ENCODE measurements at regions not wholly inside any gene's neighbourhood (a gene's known extent, or its start where the extent isn't known, plus 50 kb on each side); places are given as distances from the start of the nearest gene placed in this dataset.

DNA sequence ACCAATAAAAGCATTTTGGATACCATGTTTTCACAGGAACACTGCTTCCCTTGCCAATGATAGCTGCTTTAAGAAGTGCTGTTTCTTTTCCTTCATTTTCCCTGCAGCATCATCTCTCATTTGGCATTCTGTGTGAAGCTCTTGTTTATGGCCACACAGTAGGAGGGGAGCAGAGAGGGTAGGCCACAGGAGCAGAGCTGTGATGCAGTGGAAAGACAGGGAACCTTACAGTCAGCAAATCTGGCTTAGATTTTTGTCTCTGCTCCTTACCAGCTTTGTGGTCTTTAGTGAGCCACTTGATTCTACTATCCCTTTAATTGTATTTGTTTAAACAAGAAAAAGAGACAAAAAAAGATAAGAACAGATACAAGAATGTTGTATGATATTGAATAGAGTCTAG is 138.7 kb downstream of the RPL22L1 start:
- Histone ChIP-seq H2AFZ (ENCODE audit: low read length) (no peak overlapping the region), H4K20me1 (ENCODE audit: insufficient read depth, low read length, poor library complexity, severe bottlenecking) (no peaks in the 10 kb centered on the region), H3K4me1 (ENCODE audit: insufficient read depth, low read length, poor library complexity, severe bottlenecking) (no peaks in the 10 kb centered on the region), H3K4me2 (ENCODE audit: low read depth, low read length, poor library complexity, severe bottlenecking) (no peak overlapping the region), H3K27me3 (ENCODE audit: insufficient read depth, low read length, poor library complexity, severe bottlenecking) (no peaks in the 10 kb centered on the region), H3F3A (ENCODE audit: low read depth) (no peaks in the 10 kb centered on the region), H3K9ac (ENCODE audit: low read depth, low read length, poor library complexity, severe bottlenecking) (no peak overlapping the region), H3K4me3 (ENCODE audit: low read length, poor library complexity, severe bottlenecking) (no peak overlapping the region), H3K79me2 (ENCODE audit: insufficient read depth, low read length) (no peaks in the 10 kb centered on the region), H3K9me2 (replicated peaks; ENCODE audit: low read depth, low read length) (no peaks in the 10 kb centered on the region), H3K9me3 (ENCODE audit: insufficient read depth, low read depth, low read length) (no peaks in the 10 kb centered on the region), H3K36me3 (ENCODE audit: insufficient read depth, low read length) (no peaks in the 10 kb centered on the region)
- TF ChIP-seq EZH2phosphoT487 (IDR thresholded peaks at IDR 0.05; ENCODE audit: borderline replicate concordance) = no peak
- no peak for TF ChIP-seq CTCF (conservative IDR thresholded peaks at IDR 0.05; ENCODE audit: low read length)

- Histone ChIP-seq H3K79me2 (ENCODE audit: insufficient read depth, low read length) (no peaks in the 10 kb centered on the region), H3F3A (ENCODE audit: low read depth) (no peaks in the 10 kb centered on the region), H3K4me3 (ENCODE audit: low read length, poor library complexity, severe bottlenecking) (no peak overlapping the region), H3K27me3 (ENCODE audit: insufficient read depth, low read length, poor library complexity, severe bottlenecking) (no peaks in the 10 kb centered on the region), H3K4me2 (ENCODE audit: low read depth, low read length, poor library complexity, severe bottlenecking) (no peak overlapping the region), H4K20me1 (ENCODE audit: insufficient read depth, low read length, poor library complexity, severe bottlenecking) (no peaks in the 10 kb centered on the region), H3K36me3 (ENCODE audit: insufficient read depth, low read length) (no peaks in the 10 kb centered on the region), H3K9me2 (replicated peaks; ENCODE audit: low read depth, low read length) (no peaks in the 10 kb centered on the region), H3K9ac (ENCODE audit: low read depth, low read length, poor library complexity, severe bottlenecking) (no peak overlapping the region), H3K4me1 (ENCODE audit: insufficient read depth, low read length, poor library complexity, severe bottlenecking) (no peaks in the 10 kb centered on the region), H3K9me3 (ENCODE audit: insufficient read depth, low read depth, low read length) (no peaks in the 10 kb centered on the region), H2AFZ (ENCODE audit: low read length) (no peak overlapping the region)
- TF ChIP-seq CTCF (conservative IDR thresholded peaks at IDR 0.05; ENCODE audit: low read length) (no peak), EZH2phosphoT487 (IDR thresholded peaks at IDR 0.05; ENCODE audit: borderline replicate concordance) (no peak)
These were observed 139.8 kb downstream of the RPL22L1 start for GRCh38 chr3:170730071-170730812.

- no peaks in the 10 kb centered on the region for H3K79me2 ChIP-seq (ENCODE audit: insufficient read depth, low read length)
- no peaks in the 10 kb centered on the region for H3K9me3 ChIP-seq (ENCODE audit: insufficient read depth, low read depth, low read length)
- H3K4me1 ChIP-seq (ENCODE audit: insufficient read depth, low read length, poor library complexity, severe bottlenecking) = no peaks in the 10 kb centered on the region
- no peak overlapping the region for H3K4me3 ChIP-seq (ENCODE audit: low read length, poor library complexity, severe bottlenecking)
- H3K36me3 ChIP-seq (ENCODE audit: insufficient read depth, low read length) = no peaks in the 10 kb centered on the region
- H3K27me3 ChIP-seq (ENCODE audit: insufficient read depth, low read length, poor library complexity, severe bottlenecking) = no peaks in the 10 kb centered on the region
- no peaks in the 10 kb centered on the region for H3K9me2 ChIP-seq (replicated peaks; ENCODE audit: low read depth, low read length)
- no peaks in the 10 kb centered on the region for H3F3A ChIP-seq (ENCODE audit: low read depth)
- H4K20me1 ChIP-seq (ENCODE audit: insufficient read depth, low read length, poor library complexity, severe bottlenecking) = no peaks in the 10 kb centered on the region
- H3K9ac ChIP-seq (ENCODE audit: low read depth, low read length, poor library complexity, severe bottlenecking) = no peak overlapping the region
- H2AFZ ChIP-seq (ENCODE audit: low read length) = no peak overlapping the region
- no peak for TF ChIP-seq EZH2phosphoT487 (IDR thresholded peaks at IDR 0.05; ENCODE audit: borderline replicate concordance)
- no peak for TF ChIP-seq CTCF (conservative IDR thresholded peaks at IDR 0.05; ENCODE audit: low read length)
- H3K4me2 ChIP-seq (ENCODE audit: low read depth, low read length, poor library complexity, severe bottlenecking) = no peak overlapping the region
These were observed 141.8 kb downstream of the RPL22L1 start for GRCh38 chr3:170728181-170728580.
